Gastroesophageal sphincter (tissue), 4 donors: ENCODE measurements at regions not wholly inside any gene's neighbourhood (a gene's known extent, or its start where the extent isn't known, plus 50 kb on each side); places are given as distances from the start of the nearest gene placed in this dataset.

Experiments
- ATAC-seq: fragments of 150-250 bp; one replicate; pipeline ENCODE4 v1.9.1; 2016; ENCODE audit warnings: mild to moderate bottlenecking, moderate library complexity
- H3K27ac ChIP-seq, 4 donors: fragments of 200-600 bp; sonication (generic) in 3 of 4; 1 replicate in 3 of 4; 2 replicates in 1 of 4; pipeline ENCODE4 v1.5.1; 2016 to 2019
- H3K27me3 ChIP-seq: fragments of 200-600 bp; sonication (generic); one replicate; pipeline ENCODE4 v1.5.1; 2019
- H3K36me3 ChIP-seq, 2 donors: fragments of 200-600 bp; sonication (generic); one replicate each; pipeline ENCODE4 v1.5.1; 2019; ENCODE audit warnings: control low read depth in 1 of 2
- H3K4me1 ChIP-seq, 3 donors: fragments of 200-600 bp; sonication (generic); 1 replicate in 2 of 3; 2 replicates in 1 of 3; pipeline ENCODE4 v1.5.1; 2016 to 2019; ENCODE audit warnings: control low read depth in 2 of 3
- H3K4me3 ChIP-seq, 2 donors: fragments of 200-600 bp; sonication (generic); one replicate each; pipeline ENCODE4 v1.5.1; 2019; ENCODE audit warnings: mild to moderate bottlenecking in 1 of 2, moderate library complexity in 1 of 2
- H3K9me3 ChIP-seq, 3 donors: fragments of 200-600 bp; sonication (generic); one replicate each; pipeline ENCODE4 v1.5.1; 2017 to 2019; ENCODE audit warnings: control low read depth in 2 of 3
- EP300 ChIP-seq: sonication (generic); formaldehyde crosslinking; IDR thresholded peaks from one replicate; pipeline ENCODE4 v1.6.1; 2017; ENCODE audit warnings: antibody characterized with exemption, mild to moderate bottlenecking
- POLR2A ChIP-seq, 2 donors: fragments of 450-650 bp; IDR thresholded peaks; one replicate each; pipeline ENCODE4 v1.6.1; 2017; ENCODE audit warnings: antibody characterized with exemption in 2 of 2, mild to moderate bottlenecking in 2 of 2, moderate library complexity in 1 of 2
- POLR2AphosphoS5 ChIP-seq: sonication (generic); formaldehyde crosslinking; IDR thresholded peaks from one replicate; pipeline ENCODE4 v1.6.1; 2017; ENCODE audit warnings: antibody characterized with exemption
- WGBS, 2 donors: methylation state at CpG; one replicate each; pipeline ENCODE4 v1.1.5; 2018; ENCODE audit warnings: low coverage in 1 of 2; 5-methylcytosine and 5-hydroxymethylcytosine counted together
- TF ChIP-seq, protein P1 (sequence below), 4 experiments: fragments of 200-600 bp in 2 of 4; fragments of 450-650 bp in 2 of 4; sonication (generic) in 1 of 4; IDR thresholded peaks; one replicate each; pipeline ENCODE4 v1.5.1; 2017 to 2019; ENCODE audit warnings: antibody characterized with exemption in 4 of 4, mild to moderate bottlenecking in 2 of 4, moderate library complexity in 2 of 4

DNA sequence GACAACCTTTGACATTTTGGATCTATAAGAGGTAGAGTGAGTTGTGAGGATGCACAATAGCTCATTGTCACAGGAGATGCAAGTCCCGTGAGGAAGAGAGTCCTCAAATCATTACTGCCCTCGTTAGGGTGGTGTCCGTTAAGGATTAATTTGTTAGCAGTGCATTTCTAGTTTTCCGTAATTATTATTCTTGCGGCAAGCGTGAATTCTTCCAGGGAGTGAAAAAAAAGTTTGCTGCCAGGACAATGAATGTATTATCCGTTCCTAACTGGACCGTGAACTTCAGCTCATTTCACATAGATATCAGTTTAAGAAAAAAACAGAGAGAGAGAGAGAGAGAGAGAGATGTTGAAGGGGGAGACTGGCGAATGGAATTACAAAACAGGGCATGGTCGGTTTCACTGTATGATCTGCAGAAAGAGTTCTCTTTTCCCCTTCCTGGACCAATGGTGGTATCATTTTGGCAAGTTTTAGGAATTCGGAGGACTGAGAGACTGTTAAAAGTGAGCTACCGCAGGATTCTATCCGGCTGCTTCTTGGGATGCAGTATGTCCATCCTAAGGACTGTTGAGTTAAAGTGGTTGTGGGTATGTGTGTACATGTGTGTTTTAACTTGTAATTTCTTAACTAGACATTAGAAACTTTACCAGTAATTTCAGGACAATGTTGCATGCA, 216.0 kb upstream of the NFIA start:
- Histone ChIP-seq H3K4me1 (no peaks in the 10 kb centered on the region), H3K27ac (no peak overlapping the region), H3K36me3 (no peaks in the 10 kb centered on the region), H3K4me3 (no peak overlapping the region), H3K9me3 (no peaks in the 10 kb centered on the region), H3K27me3 (peaks cover 11% of the 10 kb centered on the region)
- no peak for TF ChIP-seq EP300
- TF ChIP-seq, protein P1, sequence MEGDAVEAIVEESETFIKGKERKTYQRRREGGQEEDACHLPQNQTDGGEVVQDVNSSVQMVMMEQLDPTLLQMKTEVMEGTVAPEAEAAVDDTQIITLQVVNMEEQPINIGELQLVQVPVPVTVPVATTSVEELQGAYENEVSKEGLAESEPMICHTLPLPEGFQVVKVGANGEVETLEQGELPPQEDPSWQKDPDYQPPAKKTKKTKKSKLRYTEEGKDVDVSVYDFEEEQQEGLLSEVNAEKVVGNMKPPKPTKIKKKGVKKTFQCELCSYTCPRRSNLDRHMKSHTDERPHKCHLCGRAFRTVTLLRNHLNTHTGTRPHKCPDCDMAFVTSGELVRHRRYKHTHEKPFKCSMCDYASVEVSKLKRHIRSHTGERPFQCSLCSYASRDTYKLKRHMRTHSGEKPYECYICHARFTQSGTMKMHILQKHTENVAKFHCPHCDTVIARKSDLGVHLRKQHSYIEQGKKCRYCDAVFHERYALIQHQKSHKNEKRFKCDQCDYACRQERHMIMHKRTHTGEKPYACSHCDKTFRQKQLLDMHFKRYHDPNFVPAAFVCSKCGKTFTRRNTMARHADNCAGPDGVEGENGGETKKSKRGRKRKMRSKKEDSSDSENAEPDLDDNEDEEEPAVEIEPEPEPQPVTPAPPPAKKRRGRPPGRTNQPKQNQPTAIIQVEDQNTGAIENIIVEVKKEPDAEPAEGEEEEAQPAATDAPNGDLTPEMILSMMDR (IDR thresholded peaks at IDR 0.05): no peak
- ATAC-seq: no peak
- WGBS, 2 donors: 76 to 82% methylated on average over 12 to 13 of the region's 13 CpGs

- Histone ChIP-seq H3K27me3 (peaks cover 11% of the 10 kb centered on the region), H3K9me3 (no peaks in the 10 kb centered on the region), H3K4me1 (no peaks in the 10 kb centered on the region), H3K36me3 (no peaks in the 10 kb centered on the region), H3K27ac (no peak overlapping the region), H3K4me3 (no peak overlapping the region)
- TF ChIP-seq, protein P1 (IDR thresholded peaks at IDR 0.05): no peak
- TF ChIP-seq POLR2A (IDR thresholded peaks at IDR 0.05): no peak
- no peak for ATAC-seq
- WGBS, 2 donors: 87 to 92% methylated on average over 8 of the region's 8 CpGs
These were observed 217.2 kb upstream of the NFIA start for GRCh38 chr1:60865166-60865565.

- Histone ChIP-seq H3K4me1 (no peaks in the 10 kb centered on the region), H3K36me3 (no peaks in the 10 kb centered on the region), H3K27ac (no peak overlapping the region), H3K9me3 (no peaks in the 10 kb centered on the region), H3K4me3 (no peak overlapping the region), H3K27me3 (peaks cover 11% of the 10 kb centered on the region)
- TF ChIP-seq EP300 (no peak), POLR2AphosphoS5 (no peak), POLR2A (IDR thresholded peaks at IDR 0.05) (no peak)
- TF ChIP-seq, protein P1 (IDR thresholded peaks at IDR 0.05): no peak
- no peak for ATAC-seq
- WGBS, 2 donors: 82 to 93% methylated on average over 4 to 5 of the region's 5 CpGs
These were observed 217.6 kb upstream of the NFIA start for GRCh38 chr1:60864722-60865121.

- 92 to 100% methylated on average over 1 of the region's 1 CpG for WGBS, 2 donors
- ATAC-seq: no peak
- TF ChIP-seq POLR2A (IDR thresholded peaks at IDR 0.05): no peak
- TF ChIP-seq POLR2AphosphoS5: no peak
- TF ChIP-seq, protein P1 (IDR thresholded peaks at IDR 0.05): no peak
- TF ChIP-seq EP300: no peak
These were observed 219.2 kb upstream of the NFIA start for GRCh38 chr1:60863131-60863530.

DNA sequence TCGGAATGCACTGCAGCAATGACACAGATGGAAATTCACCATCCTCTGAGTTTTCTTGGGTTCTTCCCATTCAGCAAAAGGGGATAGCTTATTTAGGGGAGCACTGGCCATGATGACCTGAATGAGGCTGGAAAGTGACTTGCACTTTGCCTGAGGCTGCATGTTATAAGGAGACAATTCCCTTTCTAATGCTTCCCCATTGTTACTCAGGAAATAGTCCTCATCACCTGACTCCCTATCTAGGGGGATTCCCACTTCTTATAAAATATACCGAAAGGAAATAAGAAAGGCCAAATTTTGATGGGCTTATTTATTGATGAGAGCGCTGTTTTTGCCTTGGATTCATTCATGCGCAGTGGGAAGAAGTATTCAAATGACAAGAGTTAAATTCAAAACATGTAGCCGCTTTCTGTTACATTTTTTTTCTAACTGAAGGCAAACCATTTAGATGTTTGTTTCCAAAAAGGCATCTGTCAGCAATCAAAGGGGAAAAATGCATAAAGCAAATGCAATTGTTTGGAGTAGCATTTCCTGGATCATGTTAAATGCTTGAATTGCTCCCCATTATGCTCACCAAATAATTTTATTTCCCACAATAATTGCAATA, 220.3 kb upstream of the NFIA start:
- no peaks in the 10 kb centered on the region for H3K4me1 ChIP-seq
- no peak overlapping the region for H3K27ac ChIP-seq
- no peaks in the 10 kb centered on the region for H3K36me3 ChIP-seq
- peaks cover 4% of the 10 kb centered on the region for H3K27me3 ChIP-seq
- WGBS, 2 donors: 52 to 75% methylated on average over 3 to 5 of the region's 5 CpGs
- ATAC-seq: no peak
- no peaks in the 10 kb centered on the region for H3K9me3 ChIP-seq
- no peak overlapping the region for H3K4me3 ChIP-seq
- TF ChIP-seq EP300: no peak
- TF ChIP-seq, protein P1 (IDR thresholded peaks at IDR 0.05): no peak
- TF ChIP-seq POLR2AphosphoS5: no peak
- TF ChIP-seq POLR2A (IDR thresholded peaks at IDR 0.05): no peak

More at GRCh38 chr1:60863131-60863530, 219.2 kb upstream of the NFIA start:
- no peak overlapping the region for H3K27ac ChIP-seq
- H3K36me3 ChIP-seq: no peaks in the 10 kb centered on the region
- no peaks in the 10 kb centered on the region for H3K4me1 ChIP-seq
- H3K9me3 ChIP-seq: no peaks in the 10 kb centered on the region
- peaks cover 11% of the 10 kb centered on the region for H3K27me3 ChIP-seq
- H3K4me3 ChIP-seq: no peak overlapping the region
